HepG2 (cell line): ENCODE measurements at regions not wholly inside any gene's neighbourhood (a gene's known extent, or its start where the extent isn't known, plus 50 kb on each side); places are given as distances from the start of the nearest gene placed in this dataset.
A peak's percentile ranks its signal among the peaks of the same experiment; 100 is the strongest.

Experiments used
- ASH2L ChIP-seq: fragments of 300-600, 200-600 bp; sonication (generic); IDR thresholded peaks from 2 replicates; pipeline ENCODE4 v1.7.0; 2017; ENCODE audit warnings: low read depth, mild to moderate bottlenecking, moderate library complexity, mixed read lengths, low read length; ENCODE audit not compliant: insufficient read length
- CAMTA2 ChIP-seq: sonication (generic); formaldehyde crosslinking; IDR thresholded peaks from 2 replicates; pipeline ENCODE4 v1.4.0; 2020; ENCODE audit warnings: mild to moderate bottlenecking, missing genetic modification reagents, borderline replicate concordance
- HNRNPLL ChIP-seq: fragments of 200-400 bp; formaldehyde crosslinking; IDR thresholded peaks from 2 replicates; pipeline ENCODE4 v1.6.1; 2017; ENCODE audit warnings: mild to moderate bottlenecking, low read depth, low read length; ENCODE audit not compliant: poor library complexity, severe bottlenecking
- MTF2 ChIP-seq: sonication (generic); formaldehyde crosslinking; IDR thresholded peaks from 2 replicates; pipeline ENCODE4 v1.5.0; 2020; ENCODE audit warnings: missing genetic modification reagents, borderline replicate concordance
- NFKB2 ChIP-seq: sonication (generic); formaldehyde crosslinking; IDR thresholded peaks from 2 replicates; pipeline ENCODE4 v1.4.0; 2020; ENCODE audit warnings: missing genetic modification reagents, borderline replicate concordance
- PCBP2 ChIP-seq: fragments of 200-400 bp; formaldehyde crosslinking; optimal IDR thresholded peaks from 2 replicates; pipeline ENCODE3; 2018; ENCODE audit warnings: low read length, low read depth; ENCODE audit not compliant: poor library complexity, severe bottlenecking
- SALL2 ChIP-seq: sonication (generic); formaldehyde crosslinking; IDR thresholded peaks from 2 replicates; pipeline ENCODE4 v1.8.1; 2023; ENCODE audit warnings: mild to moderate bottlenecking, missing genetic modification reagents, inconsistent platforms
- SOX6 ChIP-seq, 2 experiments: fragments of 450-650 bp in 1 of 2; sonication (generic) in 1 of 2; formaldehyde crosslinking in 1 of 2; IDR thresholded peaks; 2 replicates each; pipeline versions ENCODE4 v1.4.0 to v1.6.1; 2017 to 2020; ENCODE audit warnings: antibody characterized with exemption in 1 of 2, mild to moderate bottlenecking in 1 of 2, missing genetic modification reagents in 1 of 2
- STAG1 ChIP-seq: sonication (generic); formaldehyde crosslinking; IDR thresholded peaks from 2 replicates; pipeline ENCODE4 v1.4.0; 2020; ENCODE audit warnings: missing genetic modification reagents
- ZNF468 ChIP-seq: sonication (generic); formaldehyde crosslinking; IDR thresholded peaks from 2 replicates; pipeline ENCODE4 v1.8.0; 2022; ENCODE audit warnings: mild to moderate bottlenecking, moderate library complexity, missing genetic modification reagents
- ZNF567 ChIP-seq: sonication (generic); formaldehyde crosslinking; IDR thresholded peaks from 2 replicates; pipeline ENCODE4 v1.8.1; 2023; ENCODE audit warnings: mild to moderate bottlenecking, missing genetic modification reagents, borderline replicate concordance
- ZNF792 ChIP-seq: IDR thresholded peaks from 2 replicates; pipeline ENCODE4 v1.6.1; 2016
- TF ChIP-seq, protein P1 (sequence below): sonication (generic); formaldehyde crosslinking; IDR thresholded peaks from 2 replicates; pipeline ENCODE4 v1.5.1; 2020; ENCODE audit warnings: mild to moderate bottlenecking, missing genetic modification reagents, moderate library complexity
- TF ChIP-seq, protein P2 (sequence below): sonication (generic); formaldehyde crosslinking; IDR thresholded peaks from 2 replicates; pipeline ENCODE4 v1.9.0; 2022; ENCODE audit warnings: missing genetic modification reagents, mild to moderate bottlenecking, borderline replicate concordance
- TF ChIP-seq, protein P3 (sequence below): IDR thresholded peaks from 2 replicates; pipeline ENCODE4 v1.6.1; 2016; ENCODE audit warnings: mild to moderate bottlenecking, missing biosample characterization, missing genetic modification reagents
- TF ChIP-seq, protein P4 (sequence below): IDR thresholded peaks from 2 replicates; pipeline ENCODE4 v1.6.1; 2016; ENCODE audit warnings: low read depth, missing genetic modification reagents, missing compliant biosample characterization

DNA sequence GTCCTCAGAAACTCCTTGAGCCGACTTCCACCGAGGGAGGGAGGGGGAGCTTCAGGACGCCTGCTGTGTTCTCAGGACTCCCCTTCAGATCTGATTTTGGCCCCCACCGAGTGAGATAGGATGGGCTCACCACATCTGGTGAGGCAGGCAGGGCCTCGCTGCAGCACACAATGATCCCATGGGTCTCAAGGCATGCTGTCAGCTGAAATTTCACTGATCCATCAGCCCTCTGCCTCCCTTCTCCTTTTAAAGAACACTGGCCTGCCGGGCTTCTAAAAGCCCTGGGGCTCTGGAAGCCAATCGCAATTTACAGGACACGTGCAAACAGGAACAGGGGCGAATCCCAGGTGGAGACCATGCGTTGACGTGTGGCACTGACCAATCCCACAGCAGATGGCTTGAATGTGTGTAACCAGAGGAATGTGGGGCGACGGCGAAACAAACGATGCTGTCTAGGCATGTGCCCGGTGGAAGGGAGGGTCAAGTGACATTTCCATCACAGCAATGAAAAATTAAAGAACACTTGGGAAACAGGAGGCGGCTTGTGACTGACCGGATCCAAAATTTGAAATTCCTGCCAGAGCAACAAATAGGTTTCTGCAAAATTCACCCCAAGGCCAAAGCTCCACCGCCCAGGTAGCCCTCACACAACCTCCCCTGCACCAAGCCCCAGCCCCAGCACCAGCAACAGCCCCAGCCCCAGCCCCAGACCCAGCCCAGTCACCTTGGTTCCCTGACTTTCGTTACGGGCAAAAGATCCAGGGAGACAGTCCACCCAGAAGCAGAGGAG, 167.1 kb upstream of the ZNF337 start (continued):
- TF ChIP-seq, protein P1, sequence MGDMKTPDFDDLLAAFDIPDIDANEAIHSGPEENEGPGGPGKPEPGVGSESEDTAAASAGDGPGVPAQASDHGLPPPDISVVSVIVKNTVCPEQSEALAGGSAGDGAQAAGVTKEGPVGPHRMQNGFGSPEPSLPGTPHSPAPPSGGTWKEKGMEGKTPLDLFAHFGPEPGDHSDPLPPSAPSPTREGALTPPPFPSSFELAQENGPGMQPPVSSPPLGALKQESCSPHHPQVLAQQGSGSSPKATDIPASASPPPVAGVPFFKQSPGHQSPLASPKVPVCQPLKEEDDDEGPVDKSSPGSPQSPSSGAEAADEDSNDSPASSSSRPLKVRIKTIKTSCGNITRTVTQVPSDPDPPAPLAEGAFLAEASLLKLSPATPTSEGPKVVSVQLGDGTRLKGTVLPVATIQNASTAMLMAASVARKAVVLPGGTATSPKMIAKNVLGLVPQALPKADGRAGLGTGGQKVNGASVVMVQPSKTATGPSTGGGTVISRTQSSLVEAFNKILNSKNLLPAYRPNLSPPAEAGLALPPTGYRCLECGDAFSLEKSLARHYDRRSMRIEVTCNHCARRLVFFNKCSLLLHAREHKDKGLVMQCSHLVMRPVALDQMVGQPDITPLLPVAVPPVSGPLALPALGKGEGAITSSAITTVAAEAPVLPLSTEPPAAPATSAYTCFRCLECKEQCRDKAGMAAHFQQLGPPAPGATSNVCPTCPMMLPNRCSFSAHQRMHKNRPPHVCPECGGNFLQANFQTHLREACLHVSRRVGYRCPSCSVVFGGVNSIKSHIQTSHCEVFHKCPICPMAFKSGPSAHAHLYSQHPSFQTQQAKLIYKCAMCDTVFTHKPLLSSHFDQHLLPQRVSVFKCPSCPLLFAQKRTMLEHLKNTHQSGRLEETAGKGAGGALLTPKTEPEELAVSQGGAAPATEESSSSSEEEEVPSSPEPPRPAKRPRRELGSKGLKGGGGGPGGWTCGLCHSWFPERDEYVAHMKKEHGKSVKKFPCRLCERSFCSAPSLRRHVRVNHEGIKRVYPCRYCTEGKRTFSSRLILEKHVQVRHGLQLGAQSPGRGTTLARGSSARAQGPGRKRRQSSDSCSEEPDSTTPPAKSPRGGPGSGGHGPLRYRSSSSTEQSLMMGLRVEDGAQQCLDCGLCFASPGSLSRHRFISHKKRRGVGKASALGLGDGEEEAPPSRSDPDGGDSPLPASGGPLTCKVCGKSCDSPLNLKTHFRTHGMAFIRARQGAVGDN (CRISPR knock-in tag): peak; percentile 66; the same call in 1 of the 2 replicates
- 0 out of 2 replicates have a peak, but pooled peaks have one; percentile 41 for TF ChIP-seq NFKB2 (CRISPR knock-in tag)
- no peak for TF ChIP-seq ZNF468 (CRISPR knock-in tag)
- TF ChIP-seq ASH2L: peak; percentile 35
- TF ChIP-seq, protein P2, sequence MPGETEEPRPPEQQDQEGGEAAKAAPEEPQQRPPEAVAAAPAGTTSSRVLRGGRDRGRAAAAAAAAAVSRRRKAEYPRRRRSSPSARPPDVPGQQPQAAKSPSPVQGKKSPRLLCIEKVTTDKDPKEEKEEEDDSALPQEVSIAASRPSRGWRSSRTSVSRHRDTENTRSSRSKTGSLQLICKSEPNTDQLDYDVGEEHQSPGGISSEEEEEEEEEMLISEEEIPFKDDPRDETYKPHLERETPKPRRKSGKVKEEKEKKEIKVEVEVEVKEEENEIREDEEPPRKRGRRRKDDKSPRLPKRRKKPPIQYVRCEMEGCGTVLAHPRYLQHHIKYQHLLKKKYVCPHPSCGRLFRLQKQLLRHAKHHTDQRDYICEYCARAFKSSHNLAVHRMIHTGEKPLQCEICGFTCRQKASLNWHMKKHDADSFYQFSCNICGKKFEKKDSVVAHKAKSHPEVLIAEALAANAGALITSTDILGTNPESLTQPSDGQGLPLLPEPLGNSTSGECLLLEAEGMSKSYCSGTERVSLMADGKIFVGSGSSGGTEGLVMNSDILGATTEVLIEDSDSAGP (CRISPR knock-in tag): peak; percentile 99; the same call in 1 of the 2 replicates
- TF ChIP-seq, protein P3, sequence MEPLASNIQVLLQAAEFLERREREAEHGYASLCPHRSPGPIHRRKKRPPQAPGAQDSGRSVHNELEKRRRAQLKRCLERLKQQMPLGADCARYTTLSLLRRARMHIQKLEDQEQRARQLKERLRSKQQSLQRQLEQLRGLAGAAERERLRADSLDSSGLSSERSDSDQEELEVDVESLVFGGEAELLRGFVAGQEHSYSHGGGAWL (CRISPR knock-in tag): no peak
- 0 out of 2 replicates have a peak, but pooled peaks have one; percentile 76 for TF ChIP-seq MTF2 (CRISPR knock-in tag)
- peak; percentile 5 for TF ChIP-seq HNRNPLL
- peak; percentile 77; the same call in 1 of the 2 replicates for TF ChIP-seq CAMTA2 (CRISPR knock-in tag)
- TF ChIP-seq STAG1 (CRISPR knock-in tag): 0 out of 2 replicates have a peak, but pooled peaks have one; percentile 1
- TF ChIP-seq, protein P4, sequence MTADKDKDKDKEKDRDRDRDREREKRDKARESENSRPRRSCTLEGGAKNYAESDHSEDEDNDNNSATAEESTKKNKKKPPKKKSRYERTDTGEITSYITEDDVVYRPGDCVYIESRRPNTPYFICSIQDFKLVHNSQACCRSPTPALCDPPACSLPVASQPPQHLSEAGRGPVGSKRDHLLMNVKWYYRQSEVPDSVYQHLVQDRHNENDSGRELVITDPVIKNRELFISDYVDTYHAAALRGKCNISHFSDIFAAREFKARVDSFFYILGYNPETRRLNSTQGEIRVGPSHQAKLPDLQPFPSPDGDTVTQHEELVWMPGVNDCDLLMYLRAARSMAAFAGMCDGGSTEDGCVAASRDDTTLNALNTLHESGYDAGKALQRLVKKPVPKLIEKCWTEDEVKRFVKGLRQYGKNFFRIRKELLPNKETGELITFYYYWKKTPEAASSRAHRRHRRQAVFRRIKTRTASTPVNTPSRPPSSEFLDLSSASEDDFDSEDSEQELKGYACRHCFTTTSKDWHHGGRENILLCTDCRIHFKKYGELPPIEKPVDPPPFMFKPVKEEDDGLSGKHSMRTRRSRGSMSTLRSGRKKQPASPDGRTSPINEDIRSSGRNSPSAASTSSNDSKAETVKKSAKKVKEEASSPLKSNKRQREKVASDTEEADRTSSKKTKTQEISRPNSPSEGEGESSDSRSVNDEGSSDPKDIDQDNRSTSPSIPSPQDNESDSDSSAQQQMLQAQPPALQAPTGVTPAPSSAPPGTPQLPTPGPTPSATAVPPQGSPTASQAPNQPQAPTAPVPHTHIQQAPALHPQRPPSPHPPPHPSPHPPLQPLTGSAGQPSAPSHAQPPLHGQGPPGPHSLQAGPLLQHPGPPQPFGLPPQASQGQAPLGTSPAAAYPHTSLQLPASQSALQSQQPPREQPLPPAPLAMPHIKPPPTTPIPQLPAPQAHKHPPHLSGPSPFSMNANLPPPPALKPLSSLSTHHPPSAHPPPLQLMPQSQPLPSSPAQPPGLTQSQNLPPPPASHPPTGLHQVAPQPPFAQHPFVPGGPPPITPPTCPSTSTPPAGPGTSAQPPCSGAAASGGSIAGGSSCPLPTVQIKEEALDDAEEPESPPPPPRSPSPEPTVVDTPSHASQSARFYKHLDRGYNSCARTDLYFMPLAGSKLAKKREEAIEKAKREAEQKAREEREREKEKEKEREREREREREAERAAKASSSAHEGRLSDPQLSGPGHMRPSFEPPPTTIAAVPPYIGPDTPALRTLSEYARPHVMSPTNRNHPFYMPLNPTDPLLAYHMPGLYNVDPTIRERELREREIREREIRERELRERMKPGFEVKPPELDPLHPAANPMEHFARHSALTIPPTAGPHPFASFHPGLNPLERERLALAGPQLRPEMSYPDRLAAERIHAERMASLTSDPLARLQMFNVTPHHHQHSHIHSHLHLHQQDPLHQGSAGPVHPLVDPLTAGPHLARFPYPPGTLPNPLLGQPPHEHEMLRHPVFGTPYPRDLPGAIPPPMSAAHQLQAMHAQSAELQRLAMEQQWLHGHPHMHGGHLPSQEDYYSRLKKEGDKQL: 0 out of 2 replicates have a peak, but pooled peaks have one; percentile 25
- no peak for TF ChIP-seq SOX6 (IDR thresholded peaks at IDR 0.05)
- TF ChIP-seq SOX6 (CRISPR knock-in tag; IDR thresholded peaks at IDR 0.05): peak; percentile 29; the same call in 1 of the 2 replicates
- TF ChIP-seq ZNF567 (CRISPR knock-in tag): no peak
- no peak for TF ChIP-seq PCBP2
- no peak for TF ChIP-seq ZNF792 (CRISPR knock-in tag)
- 0 out of 2 replicates have a peak, but pooled peaks have one; percentile 15 for TF ChIP-seq SALL2 (CRISPR knock-in tag)
